AML-193 (cell line): ENCODE measurements at regions not wholly inside any gene's neighbourhood (a gene's known extent, or its start where the extent isn't known, plus 50 kb on each side); places are given as distances from the start of the nearest gene placed in this dataset.

Experiments
- DNase-seq, 2 experiments: peaks; one replicate each; lab custom pipeline; 2025; lab: John Stamatoyannopoulos, UW

GRCh38 chr18:61167902-61168301 is 165.3 kb upstream of the CDH20 start:
- no peak for DNase-seq

GRCh38 chr18:61169386-61169785 is 163.8 kb upstream of the CDH20 start:
- DNase-seq = no peak

- DNase-seq = no peak
Observed at GRCh38 chr18:61172624-61173023, 160.6 kb upstream of the CDH20 start.

DNA sequence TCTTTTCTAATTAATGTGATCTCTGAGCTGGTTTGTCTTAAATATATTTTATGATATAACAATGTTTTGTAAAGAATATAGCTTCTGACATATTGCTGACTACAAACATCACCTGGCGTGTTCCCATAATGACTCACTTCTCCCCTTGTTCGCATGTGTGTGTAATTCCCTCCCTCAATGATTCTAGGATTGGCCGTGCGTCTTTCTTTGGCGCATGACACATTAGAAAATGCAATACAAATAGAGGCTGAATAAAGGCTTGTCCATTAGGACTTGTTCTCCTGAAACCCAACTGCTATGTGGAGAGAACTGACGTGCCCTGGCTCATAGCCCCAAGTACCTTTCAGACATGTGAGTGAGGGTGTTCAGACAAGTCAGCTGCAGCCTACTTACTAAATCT is 159.7 kb upstream of the CDH20 start:
- no peak for DNase-seq

DNA sequence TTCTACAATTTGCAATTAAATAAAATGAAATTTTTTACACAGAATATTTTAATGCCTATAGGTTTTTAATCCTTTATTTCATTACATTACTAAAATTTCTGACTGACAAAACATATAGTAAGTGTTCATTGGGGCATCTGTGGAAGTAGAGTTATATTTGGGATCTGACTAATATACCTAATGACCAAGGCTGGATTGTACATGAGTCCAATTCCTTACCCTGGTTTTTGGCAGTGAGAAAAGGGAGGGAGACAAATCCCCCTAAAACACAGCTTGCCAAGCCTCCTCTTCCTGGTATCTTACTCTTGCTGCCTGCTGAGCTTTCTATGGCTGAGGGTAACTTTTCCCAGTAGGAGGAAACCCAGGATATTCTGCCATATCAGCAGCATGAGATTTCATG is 149.4 kb upstream of the CDH20 start:
- no peak for DNase-seq

DNA sequence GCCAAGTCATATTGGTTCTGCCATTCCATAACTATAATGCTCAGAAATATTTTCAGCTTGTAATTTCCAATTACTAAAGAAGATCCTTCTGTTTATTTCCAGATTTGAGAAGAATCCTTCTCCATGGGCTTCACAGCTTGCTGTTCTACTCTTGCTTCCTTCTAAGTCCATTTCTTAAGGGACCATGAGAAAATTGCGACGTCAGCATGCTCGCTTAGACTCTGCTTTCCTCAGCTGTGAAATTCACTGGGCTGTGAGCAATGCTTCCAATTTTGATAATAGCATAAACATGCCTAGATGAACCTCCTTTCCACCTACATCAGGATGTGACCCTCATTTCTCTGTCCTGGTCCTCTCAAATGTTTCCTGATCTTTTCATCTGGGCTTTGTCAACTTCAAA is 145.3 kb upstream of the CDH20 start:
- DNase-seq = no peak

DNA sequence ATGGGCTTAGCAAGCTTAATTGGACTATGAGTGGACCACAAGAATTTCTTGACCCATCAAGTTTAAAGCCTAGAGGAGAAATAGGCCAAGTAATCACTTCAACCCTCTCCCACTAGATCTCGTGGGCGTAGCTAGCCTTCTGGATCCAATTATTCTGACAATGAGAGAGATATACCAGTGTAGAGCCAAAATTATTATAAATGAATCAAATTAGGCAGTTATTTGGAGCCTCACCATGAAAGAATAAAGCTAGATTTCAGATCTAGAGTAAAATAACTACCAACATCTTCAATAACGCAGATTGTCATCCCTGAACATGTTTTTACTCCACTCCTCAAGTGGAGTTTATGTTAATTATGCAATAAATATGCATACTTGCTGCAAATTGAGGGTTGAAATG is 143.9 kb upstream of the CDH20 start:
- no peak for DNase-seq

- no peak for DNase-seq
Observed at GRCh38 chr18:61194726-61195125, 138.5 kb upstream of the CDH20 start.

- DNase-seq = no peak
Observed at GRCh38 chr18:61196750-61197149, 136.5 kb upstream of the CDH20 start.

- no peak for DNase-seq
Observed at GRCh38 chr18:61198486-61198885, 134.7 kb upstream of the CDH20 start.

GRCh38 chr18:61199171-61199848 is 133.9 kb upstream of the CDH20 start:
- DNase-seq = no peak

DNA sequence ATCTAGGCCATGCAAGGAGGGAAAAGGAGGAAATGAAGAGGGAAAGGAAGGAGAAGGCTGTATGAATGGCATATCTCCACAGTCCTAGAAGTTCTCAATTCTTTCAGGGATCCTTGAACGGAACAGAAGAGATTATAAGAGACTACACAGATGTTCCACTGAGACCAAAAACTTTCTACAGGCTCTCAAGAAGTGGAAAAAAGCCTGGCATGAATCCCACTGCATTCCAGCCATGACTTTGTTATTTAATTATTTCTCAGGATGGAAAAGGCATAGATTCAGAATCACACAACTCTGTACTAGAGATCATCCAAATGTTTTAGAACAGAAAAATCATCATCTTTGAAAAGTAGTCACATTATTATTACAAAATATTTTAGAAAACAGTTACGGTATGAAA is 131.7 kb upstream of the CDH20 start:
- DNase-seq = no peak

DNA sequence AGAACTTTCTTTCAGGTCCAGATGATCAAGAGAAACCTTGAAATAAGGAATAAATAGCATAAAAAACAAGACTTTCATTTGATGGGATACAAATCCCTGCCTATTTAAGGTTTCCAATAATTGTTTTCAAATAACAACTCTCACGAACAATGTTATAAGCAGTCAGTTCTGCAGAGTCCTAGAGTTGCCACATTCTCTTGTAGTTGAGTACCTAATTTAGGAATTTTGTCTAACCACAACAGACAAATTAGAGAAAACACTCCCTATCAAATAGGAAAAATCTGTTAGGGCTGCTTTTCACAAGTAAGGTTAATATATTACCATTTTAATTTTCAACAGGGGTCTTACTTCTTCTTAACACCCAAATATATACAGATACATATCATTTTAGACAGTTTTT is 130.1 kb upstream of the CDH20 start:
- no peak for DNase-seq

GRCh38 chr18:61209801-61210200 is 123.4 kb upstream of the CDH20 start:
- no peak for DNase-seq

DNA sequence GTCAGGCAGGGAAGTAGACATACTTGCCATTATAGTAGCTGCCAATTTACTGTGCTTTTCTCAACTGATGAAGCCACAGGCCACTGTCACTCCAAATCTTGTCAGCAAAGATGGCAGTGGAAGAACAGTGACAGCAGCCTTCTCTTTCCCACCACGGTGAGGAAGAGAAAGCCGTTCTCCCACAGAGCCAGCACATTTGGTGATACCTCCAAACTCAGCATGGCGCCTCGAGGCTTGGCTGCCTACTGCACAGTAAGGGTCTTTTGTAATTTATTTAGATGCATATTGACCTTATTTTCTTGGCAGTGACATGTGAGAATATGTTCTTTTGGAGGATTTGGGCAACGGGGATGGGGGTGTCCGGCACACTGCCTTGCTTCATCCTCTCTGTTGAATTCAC is 117.2 kb upstream of the CDH20 start:
- DNase-seq = no peak

- no peak for DNase-seq
Observed at GRCh38 chr18:61222206-61222605, 111.0 kb upstream of the CDH20 start.

- no peak for DNase-seq
Observed at GRCh38 chr18:61225336-61225735, 107.9 kb upstream of the CDH20 start.

GRCh38 chr18:61236356-61237057 is 96.7 kb upstream of the CDH20 start:
- no peak for DNase-seq

DNA sequence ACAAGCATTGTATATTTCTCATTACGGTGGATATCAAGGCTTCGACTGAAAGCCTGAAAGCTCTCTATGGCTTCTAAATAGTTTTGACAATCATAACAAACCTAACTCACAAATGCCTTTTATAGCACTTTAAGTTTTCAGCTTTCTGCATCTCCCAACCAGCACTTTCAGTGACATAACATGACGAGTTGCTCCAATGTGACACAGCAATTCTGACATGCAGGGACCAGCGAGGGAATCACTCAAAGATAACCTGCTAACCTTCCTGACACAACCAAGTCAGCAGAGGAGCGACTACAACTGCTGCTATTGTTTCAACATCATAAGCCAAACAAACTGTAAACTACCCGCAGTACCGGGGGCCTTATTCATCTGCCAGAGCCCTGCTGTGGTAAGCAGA is 95.7 kb upstream of the CDH20 start:
- DNase-seq = no peak

GRCh38 chr18:61239051-61239450 is 94.2 kb upstream of the CDH20 start:
- no peak for DNase-seq

DNA sequence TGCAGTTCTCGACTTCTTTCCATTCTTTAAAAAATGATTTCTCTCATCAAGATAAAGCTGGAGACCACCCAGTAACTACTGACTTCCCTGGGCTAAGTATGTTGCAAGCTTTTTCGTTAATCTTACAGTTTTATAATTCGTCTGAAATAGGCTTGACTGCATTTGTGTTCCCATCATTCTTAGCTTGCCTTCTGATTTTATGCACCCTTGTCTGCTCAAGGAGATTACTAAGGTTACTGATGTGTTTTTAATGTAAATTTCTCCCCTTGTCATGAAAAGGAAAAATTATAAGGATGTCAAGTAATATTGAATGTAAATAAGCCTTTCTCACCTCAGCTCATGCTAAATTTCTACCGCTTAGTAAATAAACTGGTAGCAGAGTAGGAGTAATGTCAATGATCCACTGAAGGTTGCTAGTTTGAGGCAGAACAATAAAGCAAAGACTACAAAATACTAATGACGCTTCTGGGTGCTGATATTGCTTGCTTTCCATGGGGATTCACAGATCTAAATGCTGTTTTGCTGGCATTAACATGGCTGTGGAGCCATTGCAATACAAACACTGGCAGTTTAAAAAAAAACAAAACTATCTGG is 91.9 kb upstream of the CDH20 start:
- no peak for DNase-seq

- no peak for DNase-seq
Observed at GRCh38 chr18:61244632-61245031, 88.6 kb upstream of the CDH20 start.

- DNase-seq = no peak
Observed at GRCh38 chr18:61245276-61245675, 88.0 kb upstream of the CDH20 start.

GRCh38 chr18:61248589-61248988 is 84.6 kb upstream of the CDH20 start:
- no peak for DNase-seq
